Renal cortical epithelial cell (primary cell): ENCODE measurements at regions not wholly inside any gene's neighbourhood (a gene's known extent, or its start where the extent isn't known, plus 50 kb on each side); places are given as distances from the start of the nearest gene placed in this dataset.

Experiments
- DNase-seq: peaks from one replicate; pipeline ENCODE4 v3.0.0-alpha.2; 2011; ENCODE audit warnings: low read depth

GRCh38 chr5:31098811-31099210, 94.7 kb upstream of the CDH6 start:
- no peak for DNase-seq

DNA sequence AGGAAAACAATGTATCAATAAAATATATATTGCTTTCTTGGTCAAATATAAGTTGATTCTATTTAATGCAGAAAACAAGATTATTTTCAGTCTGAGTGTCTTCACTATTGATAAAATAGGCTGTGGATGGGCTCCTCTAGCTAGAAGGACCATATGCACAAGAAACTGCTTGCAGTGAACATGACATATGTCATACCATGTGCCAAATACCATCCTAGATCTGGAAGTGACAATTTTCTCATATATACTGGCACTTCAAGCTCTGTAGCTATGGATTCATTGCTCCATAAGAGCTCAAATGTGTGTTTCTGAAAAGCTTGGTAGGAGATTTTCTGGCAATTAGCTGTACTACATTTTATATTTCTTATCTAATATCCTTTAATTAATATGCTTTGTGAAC, 95.6 kb upstream of the CDH6 start:
- no peak for DNase-seq

- peak; percentile 37 for DNase-seq
These were observed 97.1 kb upstream of the CDH6 start for GRCh38 chr5:31096238-31096865.

GRCh38 chr5:31095796-31096195, 97.7 kb upstream of the CDH6 start:
- no peak for DNase-seq

DNA sequence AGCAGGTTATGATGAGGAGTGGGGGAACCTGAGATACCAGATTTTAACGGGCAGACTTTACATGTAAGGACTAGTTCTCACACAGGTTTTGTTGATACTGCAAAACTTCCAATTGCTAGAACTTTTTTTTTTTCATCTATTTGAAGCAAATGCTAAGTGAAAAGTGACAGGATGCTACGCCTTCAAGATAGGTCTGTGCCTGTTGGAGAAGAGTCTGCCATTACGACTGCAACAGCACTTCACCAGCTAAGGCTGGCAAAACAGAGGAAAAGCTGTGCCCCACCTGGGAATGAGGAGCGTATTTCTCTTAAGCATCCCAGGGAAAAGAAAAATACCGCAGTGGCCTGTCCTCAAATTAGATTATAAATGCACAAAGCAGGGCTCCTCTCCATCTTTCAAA, 102.0 kb upstream of the CDH6 start:
- no peak for DNase-seq

- no peak for DNase-seq
These were observed 103.0 kb upstream of the CDH6 start for GRCh38 chr5:31090467-31090866.

- DNase-seq = no peak
These were observed 106.6 kb upstream of the CDH6 start for GRCh38 chr5:31086839-31087415.

- DNase-seq = no peak
These were observed 108.6 kb upstream of the CDH6 start for GRCh38 chr5:31084871-31085270.

DNA sequence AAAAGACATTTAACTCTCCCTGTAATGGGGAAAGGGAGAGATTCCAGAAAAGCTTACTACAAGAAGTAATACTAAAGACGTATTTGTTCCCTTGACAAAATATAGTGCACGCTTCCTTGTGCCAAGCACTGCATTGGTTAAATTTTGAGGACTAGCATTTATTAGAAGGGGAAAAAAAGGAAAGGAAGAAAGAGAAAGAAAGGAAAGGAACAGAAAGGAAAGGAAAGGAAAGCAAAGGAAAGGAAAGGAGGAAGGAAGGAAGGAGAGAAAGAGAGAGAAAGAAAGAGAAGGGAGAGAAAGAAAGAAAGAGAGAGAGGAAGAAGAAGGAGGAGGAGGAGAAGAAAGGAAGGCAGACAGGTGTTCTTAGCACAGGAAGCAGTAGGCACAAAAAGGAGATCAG, 110.1 kb upstream of the CDH6 start:
- DNase-seq = no peak

DNA sequence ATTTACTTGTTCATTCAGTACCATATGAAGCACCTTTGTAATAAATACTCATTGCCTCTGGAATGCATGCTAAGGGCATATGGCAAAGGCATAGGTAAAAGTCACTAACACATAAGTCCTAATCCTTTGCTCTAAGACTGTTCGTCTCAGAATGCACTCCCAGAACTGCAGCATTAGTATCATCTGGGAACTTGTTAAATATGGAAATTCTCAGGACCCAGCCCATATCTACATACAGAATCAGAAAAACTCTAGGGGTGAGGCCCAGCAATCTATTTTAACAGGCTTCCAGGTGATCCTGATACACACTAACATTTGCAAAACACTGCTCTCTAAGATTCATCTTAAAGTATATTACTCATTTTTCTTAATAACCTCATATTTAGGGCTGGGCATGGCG, 113.8 kb upstream of the CDH6 start:
- no peak for DNase-seq

GRCh38 chr5:31078956-31079355, 114.5 kb upstream of the CDH6 start:
- no peak for DNase-seq

GRCh38 chr5:31075981-31076380, 117.5 kb upstream of the CDH6 start:
- DNase-seq = peak; percentile 84

DNA sequence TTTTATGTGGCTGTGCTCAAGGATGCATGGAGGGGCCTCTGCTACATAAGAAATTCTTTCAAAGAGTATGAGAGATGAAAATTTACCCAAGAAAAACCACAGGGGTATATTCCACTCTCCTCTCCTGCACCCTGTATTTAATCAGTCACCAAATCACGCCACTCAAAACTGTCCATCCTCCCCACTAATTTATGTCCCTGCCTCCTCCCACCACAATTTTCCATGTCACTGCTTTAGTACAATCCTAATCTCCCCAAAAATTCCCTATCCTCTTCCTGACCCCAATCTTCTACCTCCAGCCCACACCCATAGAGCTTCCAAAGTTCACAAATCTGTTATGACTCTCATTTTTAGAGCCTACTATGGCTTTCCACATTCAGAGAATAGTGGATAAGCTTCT, 125.2 kb upstream of the CDH6 start:
- no peak for DNase-seq

- DNase-seq = peak; percentile 58
These were observed 126.7 kb upstream of the CDH6 start for GRCh38 chr5:31066655-31067328.

DNA sequence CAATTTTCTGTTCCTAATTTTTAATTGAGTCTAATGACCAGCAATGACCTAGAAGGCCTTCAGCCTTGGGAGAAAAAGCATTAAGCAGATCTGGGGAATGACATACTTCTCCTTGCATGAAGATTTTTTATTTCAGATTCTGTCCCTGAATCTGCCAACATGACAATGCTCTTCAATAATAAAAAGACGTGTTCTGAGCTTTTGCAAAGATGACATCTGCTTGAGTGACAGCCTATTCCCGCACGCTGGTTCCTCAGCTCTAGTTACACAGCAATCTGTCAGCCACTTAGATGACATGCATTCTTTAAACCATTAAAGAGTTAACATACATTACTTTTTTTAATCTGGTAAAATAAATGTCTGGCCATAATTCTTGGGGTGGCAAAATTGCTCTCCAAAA, 129.3 kb upstream of the CDH6 start:
- no peak for DNase-seq

- no peak for DNase-seq
These were observed 130.4 kb upstream of the CDH6 start for GRCh38 chr5:31062902-31063580.

- no peak for DNase-seq
These were observed 133.6 kb upstream of the CDH6 start for GRCh38 chr5:31059889-31060288.

GRCh38 chr5:31054453-31054852, 139.0 kb upstream of the CDH6 start:
- no peak for DNase-seq

- DNase-seq = peak; percentile 18
These were observed 140.4 kb upstream of the CDH6 start for GRCh38 chr5:31052937-31053658.

GRCh38 chr5:31051316-31051715, 142.2 kb upstream of the CDH6 start:
- no peak for DNase-seq

- no peak for DNase-seq
These were observed 143.4 kb upstream of the CDH6 start for GRCh38 chr5:31049936-31050704.

GRCh38 chr5:31049461-31049860, 144.0 kb upstream of the CDH6 start:
- DNase-seq = no peak
